ENCODE measurements at regions not wholly inside any gene's neighbourhood (a gene's known extent, or its start where the extent isn't known, plus 50 kb on each side); places are given as distances from the start of the nearest gene placed in this dataset.
"Not testable (repeated sequence)": the region's sequence is repeated elsewhere in the genome, so short reads cannot be mapped to it uniquely, and the experiment has no call there.

- TF ChIP-seq CTCF (IDR thresholded peaks at IDR 0.05), result no peak
- CTCF ChIA-PET, result no interaction called here
- POLR2A ChIA-PET, result no interaction called here
Observed at GRCh38 chr5:102107865-102108264, 188.2 kb downstream of the SLCO4C1 start.

GRCh38 chr5:102106599-102106998 is 189.5 kb downstream of the SLCO4C1 start:
- CTCF ChIA-PET, result no interaction called here
- ATAC-seq (ENCODE audit: low read depth), result no peak

More at GRCh38 chr5:102107865-102108264, 188.2 kb downstream of the SLCO4C1 start:
- Mint-ChIP-seq H3K4me1 (no peaks in the 10 kb centered on the region), H3K27ac (no peak overlapping the region), H3K36me3 (ENCODE audit: low read depth) (no peaks in the 10 kb centered on the region), H3K9me3 (no peaks in the 10 kb centered on the region), H3K27me3 (no peaks in the 10 kb centered on the region), H3K4me3 (no peak overlapping the region)
- DNase-seq (no peak), ATAC-seq (ENCODE audit: low read depth) (no peak)
- intact Hi-C loops (cut with micrococcal nuclease), result no loop called here

GRCh38 chr5:102099766-102100331 is 196.2 kb downstream of the SLCO4C1 start:
- intact Hi-C loops (cut with micrococcal nuclease), result no loop called here
- Mint-ChIP-seq H3K4me3 (no peak overlapping the region), H3K36me3 (ENCODE audit: low read depth) (no peaks in the 10 kb centered on the region), H3K4me1 (no peaks in the 10 kb centered on the region), H3K27ac (no peak overlapping the region), H3K27me3 (no peaks in the 10 kb centered on the region), H3K9me3 (peaks cover 3% of the 10 kb centered on the region)
- TF ChIP-seq CTCF (IDR thresholded peaks at IDR 0.05), result no peak
- CTCF ChIA-PET, result no interaction called here
- ATAC-seq (ENCODE audit: low read depth), result no peak
- DNase-seq, result no peak
- POLR2A ChIA-PET, result no interaction called here

More at GRCh38 chr5:102106599-102106998, 189.5 kb downstream of the SLCO4C1 start:
- Mint-ChIP-seq H3K36me3 (ENCODE audit: low read depth) (no peaks in the 10 kb centered on the region), H3K9me3 (no peaks in the 10 kb centered on the region), H3K27ac (no peak overlapping the region), H3K4me1 (no peaks in the 10 kb centered on the region), H3K27me3 (no peaks in the 10 kb centered on the region), H3K4me3 (no peak overlapping the region)
- POLR2A ChIA-PET, result no interaction called here
- intact Hi-C loops (cut with micrococcal nuclease), result no loop called here
- no peak for TF ChIP-seq CTCF (IDR thresholded peaks at IDR 0.05)
- no peak for DNase-seq

GRCh38 chr5:102099083-102099482 is 197.0 kb downstream of the SLCO4C1 start:
- H3K27ac Mint-ChIP-seq; CTCF ChIA-PET; H3K27me3 Mint-ChIP-seq; H3K9me3 Mint-ChIP-seq; H3K4me1 Mint-ChIP-seq; intact Hi-C loops (cut with micrococcal nuclease); H3K36me3 Mint-ChIP-seq (ENCODE audit: low read depth); ATAC-seq (ENCODE audit: low read depth); H3K4me3 Mint-ChIP-seq; POLR2A ChIA-PET; DNase-seq: not testable (repeated sequence)

- H3K4me1 Mint-ChIP-seq; H3K4me3 Mint-ChIP-seq; DNase-seq; H3K36me3 Mint-ChIP-seq (ENCODE audit: low read depth); ATAC-seq (ENCODE audit: low read depth); H3K27ac Mint-ChIP-seq; H3K9me3 Mint-ChIP-seq; CTCF ChIA-PET; POLR2A ChIA-PET; intact Hi-C loops (cut with micrococcal nuclease); H3K27me3 Mint-ChIP-seq: not testable (repeated sequence)
Observed at GRCh38 chr5:102098606-102099005, 197.5 kb downstream of the SLCO4C1 start.

- no peaks in the 10 kb centered on the region for H3K9me3 Mint-ChIP-seq
- no peak for TF ChIP-seq CTCF (IDR thresholded peaks at IDR 0.05)
- H3K27me3 Mint-ChIP-seq, result no peaks in the 10 kb centered on the region
- ATAC-seq (ENCODE audit: low read depth) (no peak), DNase-seq (no peak)
- ChIA-PET POLR2A (no interaction called here), CTCF (interaction anchor here (0.7 kb wide), 1 partner anchor 577 kb away, joined by 3 read pairs; no protein-coding TSS in a partner anchor)
- no peaks in the 10 kb centered on the region for H3K36me3 Mint-ChIP-seq (ENCODE audit: low read depth)
- intact Hi-C loops (cut with micrococcal nuclease), result no loop called here
- H3K4me1 Mint-ChIP-seq, result no peaks in the 10 kb centered on the region
- no peak overlapping the region for H3K27ac Mint-ChIP-seq
- no peak overlapping the region for H3K4me3 Mint-ChIP-seq
Observed at GRCh38 chr5:102090770-102091169, 205.3 kb downstream of the SLCO4C1 start.
